Mammary epithelial cell (primary cell): ENCODE measurements at regions not wholly inside any gene's neighbourhood (a gene's known extent, or its start where the extent isn't known, plus 50 kb on each side); places are given as distances from the start of the nearest gene placed in this dataset.

ENCODE experiments used
- CTCF ChIP-seq, 2 donors: IDR thresholded peaks in 1 of 2; conservative IDR thresholded peaks in 1 of 2; 2 replicates each; pipeline ENCODE4 v1.5.1; 2011 to 2012; ENCODE audit warnings: inconsistent platforms in 2 of 2, low read length in 2 of 2, mild to moderate bottlenecking in 2 of 2, control low read depth in 1 of 2, low read depth in 1 of 2; ENCODE audit not compliant: insufficient read depth in 1 of 2; ENCODE audit errors: extremely low read depth in 1 of 2
- EZH2 ChIP-seq: IDR thresholded peaks from 2 replicates; pipeline ENCODE4 v1.6.1; 2012; ENCODE audit warnings: low read length, inconsistent platforms, borderline replicate concordance

- no peak for TF ChIP-seq CTCF (conservative IDR thresholded peaks at IDR 0.05 in 1 of 2, IDR thresholded peaks at IDR 0.05 in 1 of 2; ENCODE audit: extremely low read depth in 1 of 2, insufficient read depth in 1 of 2, low read depth in 1 of 2, low read length in 2 of 2)
- TF ChIP-seq EZH2 = no peak
Measured at GRCh38 chr5:4797445-4797844, 342.7 kb upstream of the ADAMTS16 start.
